ENCODE measurements at regions not wholly inside any gene's neighbourhood (a gene's known extent, or its start where the extent isn't known, plus 50 kb on each side); places are given as distances from the start of the nearest gene placed in this dataset.

DNA sequence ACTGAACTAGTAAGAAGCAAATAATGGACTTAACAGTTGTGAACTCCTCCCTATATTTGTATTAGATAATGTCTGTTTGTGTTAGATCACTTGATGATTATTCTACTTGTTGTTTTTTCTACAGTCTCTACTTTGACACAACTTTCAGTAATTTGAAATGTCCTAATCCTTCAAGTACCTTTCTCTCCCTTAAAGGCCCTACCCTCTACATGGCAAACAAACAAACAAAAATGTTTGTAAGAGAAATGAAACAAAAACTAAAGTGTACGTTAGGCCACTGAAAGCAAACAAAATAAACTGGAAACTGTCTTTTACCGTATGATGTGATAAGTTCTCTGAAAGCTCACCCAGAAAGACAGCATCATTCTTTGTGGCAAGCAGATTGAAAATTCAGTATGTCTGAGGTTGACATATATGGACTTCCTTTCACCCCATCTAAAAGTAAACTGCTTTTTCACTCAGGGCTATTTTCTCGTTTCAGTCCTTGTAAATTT, 255.9 kb upstream of the SNX7 start:
- no peak for TF ChIP-seq POLR2A (IDR thresholded peaks at IDR 0.05)
- Histone ChIP-seq H3K9me3 (no peaks in the 10 kb centered on the region), H3K36me3 (no peaks in the 10 kb centered on the region), H3K27me3 (no peaks in the 10 kb centered on the region), H3K4me3 (no peak overlapping the region), H3K27ac (no peak overlapping the region), H3K4me1 (ENCODE audit: insufficient read depth) (no peaks in the 10 kb centered on the region)
- DNase-seq = no peak
- intact Hi-C loops (cut with DNase I) = no loop called here
- WGBS, 3 donors = 19 to 26% (median 20%) methylated on average over 3 of the region's 3 CpGs

DNA sequence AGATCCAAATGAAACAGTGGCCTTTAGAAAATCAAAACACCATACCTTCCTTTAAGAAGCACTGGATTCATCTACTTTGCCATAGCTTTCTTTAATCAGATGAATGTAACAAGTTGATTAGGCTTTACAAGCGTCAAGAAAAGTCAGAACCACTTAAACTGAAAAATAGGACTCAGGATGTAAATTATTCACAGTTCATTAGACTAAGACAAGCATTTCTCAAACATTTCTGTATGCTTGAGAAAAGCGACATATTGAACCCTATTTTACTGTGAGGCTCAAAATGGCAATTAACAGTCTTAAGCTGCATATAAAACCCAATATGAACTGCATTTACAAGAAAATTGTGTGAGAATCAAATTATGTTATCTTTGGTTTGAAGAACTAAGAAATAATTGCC, 256.7 kb upstream of the SNX7 start:
- H3K4me3 ChIP-seq = no peak overlapping the region
- no peaks in the 10 kb centered on the region for H3K27me3 ChIP-seq
- H3K27ac ChIP-seq = no peak overlapping the region
- TF ChIP-seq, protein P1, sequence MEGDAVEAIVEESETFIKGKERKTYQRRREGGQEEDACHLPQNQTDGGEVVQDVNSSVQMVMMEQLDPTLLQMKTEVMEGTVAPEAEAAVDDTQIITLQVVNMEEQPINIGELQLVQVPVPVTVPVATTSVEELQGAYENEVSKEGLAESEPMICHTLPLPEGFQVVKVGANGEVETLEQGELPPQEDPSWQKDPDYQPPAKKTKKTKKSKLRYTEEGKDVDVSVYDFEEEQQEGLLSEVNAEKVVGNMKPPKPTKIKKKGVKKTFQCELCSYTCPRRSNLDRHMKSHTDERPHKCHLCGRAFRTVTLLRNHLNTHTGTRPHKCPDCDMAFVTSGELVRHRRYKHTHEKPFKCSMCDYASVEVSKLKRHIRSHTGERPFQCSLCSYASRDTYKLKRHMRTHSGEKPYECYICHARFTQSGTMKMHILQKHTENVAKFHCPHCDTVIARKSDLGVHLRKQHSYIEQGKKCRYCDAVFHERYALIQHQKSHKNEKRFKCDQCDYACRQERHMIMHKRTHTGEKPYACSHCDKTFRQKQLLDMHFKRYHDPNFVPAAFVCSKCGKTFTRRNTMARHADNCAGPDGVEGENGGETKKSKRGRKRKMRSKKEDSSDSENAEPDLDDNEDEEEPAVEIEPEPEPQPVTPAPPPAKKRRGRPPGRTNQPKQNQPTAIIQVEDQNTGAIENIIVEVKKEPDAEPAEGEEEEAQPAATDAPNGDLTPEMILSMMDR (IDR thresholded peaks at IDR 0.05) = no peak
- no peak for TF ChIP-seq POLR2A (IDR thresholded peaks at IDR 0.05)
- no peak for TF ChIP-seq EP300 (IDR thresholded peaks at IDR 0.05)
- no peak for DNase-seq
- WGBS, 3 donors = 82 to 86% (median 82%) methylated on average over 2 of the region's 2 CpGs
- H3K4me1 ChIP-seq (ENCODE audit: insufficient read depth) = no peaks in the 10 kb centered on the region
- intact Hi-C loops (cut with DNase I) = no loop called here
- no peaks in the 10 kb centered on the region for H3K9me3 ChIP-seq
- H3K36me3 ChIP-seq = no peaks in the 10 kb centered on the region

DNA sequence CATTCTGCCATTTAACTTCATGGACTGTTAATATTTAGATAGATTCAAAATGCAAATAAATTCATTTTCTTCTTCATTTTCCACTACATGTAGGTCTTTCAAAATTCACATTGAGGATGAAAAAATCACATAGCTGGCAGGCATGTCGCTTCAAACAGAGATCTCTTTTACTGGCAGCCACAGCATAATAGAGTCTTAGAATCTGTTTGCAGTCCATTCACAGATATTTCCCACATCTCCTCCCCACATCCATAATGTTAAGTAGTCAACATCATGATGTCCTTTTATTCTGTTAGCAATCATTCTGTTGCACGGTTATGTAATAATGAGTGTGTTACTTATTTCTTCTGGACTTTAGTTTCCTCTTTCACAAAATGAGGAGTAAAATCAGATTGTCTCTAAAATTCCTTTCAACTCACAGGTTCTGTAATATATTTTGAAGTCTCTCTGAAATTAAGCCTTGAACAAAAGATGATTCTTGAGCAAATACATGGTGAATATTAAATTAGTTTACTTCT, 257.5 kb upstream of the SNX7 start:
- intact Hi-C loops (cut with DNase I) = no loop called here
- Histone ChIP-seq H3K4me3 (no peak overlapping the region), H3K27ac (no peak overlapping the region), H3K9me3 (no peaks in the 10 kb centered on the region), H3K4me1 (ENCODE audit: insufficient read depth) (no peaks in the 10 kb centered on the region), H3K36me3 (no peaks in the 10 kb centered on the region), H3K27me3 (no peaks in the 10 kb centered on the region)
- TF ChIP-seq, protein P1 (IDR thresholded peaks at IDR 0.05) = no peak
- TF ChIP-seq POLR2A (IDR thresholded peaks at IDR 0.05) (no peak), EP300 (IDR thresholded peaks at IDR 0.05) (no peak)
- 67 to 76% (median 73%) methylated on average over 2 of the region's 2 CpGs for WGBS, 3 donors
- DNase-seq = no peak

DNA sequence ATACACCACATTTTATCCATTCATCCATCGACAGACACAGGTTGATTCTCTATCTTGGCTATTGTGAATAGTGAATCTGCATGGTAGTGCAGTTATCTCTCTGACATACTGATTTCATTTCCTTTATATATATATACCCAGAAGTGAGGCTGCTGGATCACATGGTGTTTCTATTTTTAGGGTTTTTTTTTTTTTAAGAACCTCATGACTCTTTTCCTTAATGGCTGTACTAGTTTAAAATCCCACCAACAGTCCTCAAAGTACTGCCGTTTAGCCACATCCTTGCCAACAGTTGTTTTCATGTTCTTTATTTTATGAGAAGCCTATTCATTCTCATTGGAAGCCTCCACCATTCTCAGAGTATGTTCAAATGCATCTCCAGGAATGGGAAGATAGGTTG, 258.7 kb upstream of the SNX7 start:
- TF ChIP-seq, protein P1 (IDR thresholded peaks at IDR 0.05) = no peak
- TF ChIP-seq EP300 (IDR thresholded peaks at IDR 0.05) (no peak), POLR2A (IDR thresholded peaks at IDR 0.05) (no peak)
- no peaks in the 10 kb centered on the region for H3K9me3 ChIP-seq
- 67 to 80% (median 68%) methylated on average over 2 of the region's 2 CpGs for WGBS, 3 donors
- intact Hi-C loops (cut with DNase I) = no loop called here
- H3K4me3 ChIP-seq = no peak overlapping the region
- DNase-seq = no peak
- H3K36me3 ChIP-seq = no peaks in the 10 kb centered on the region
- no peaks in the 10 kb centered on the region for H3K27me3 ChIP-seq
- no peak overlapping the region for H3K27ac ChIP-seq
- no peaks in the 10 kb centered on the region for H3K4me1 ChIP-seq (ENCODE audit: insufficient read depth)

DNA sequence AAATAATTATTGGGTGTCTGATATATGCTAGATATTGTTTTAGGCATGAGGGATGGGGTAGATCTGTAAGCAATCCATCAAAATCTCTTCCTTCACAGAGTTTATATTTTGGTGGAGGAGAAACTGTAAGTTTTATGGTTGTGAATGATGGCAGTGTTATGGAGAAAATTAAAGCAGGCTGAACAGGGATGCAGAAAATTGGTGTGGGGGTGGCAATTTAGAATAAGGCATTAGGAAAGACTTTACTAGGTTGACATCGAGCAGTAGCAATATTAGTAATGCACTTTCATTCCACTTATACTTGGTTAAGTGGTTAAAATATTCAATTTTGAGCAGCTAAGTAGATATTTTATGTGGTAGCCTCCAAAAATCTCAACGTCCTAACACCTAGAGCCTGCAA, 261.1 kb upstream of the SNX7 start:
- Histone ChIP-seq H3K4me1 (ENCODE audit: insufficient read depth) (no peaks in the 10 kb centered on the region), H3K27ac (no peak overlapping the region), H3K4me3 (no peak overlapping the region), H3K27me3 (no peaks in the 10 kb centered on the region), H3K9me3 (no peaks in the 10 kb centered on the region), H3K36me3 (no peaks in the 10 kb centered on the region)
- no peak for DNase-seq
- TF ChIP-seq POLR2A (IDR thresholded peaks at IDR 0.05) (no peak), EP300 (IDR thresholded peaks at IDR 0.05) (no peak)
- TF ChIP-seq, protein P1 (IDR thresholded peaks at IDR 0.05) = no peak
- 67 to 74% (median 73%) methylated on average over 2 of the region's 2 CpGs for WGBS, 3 donors
- intact Hi-C loops (cut with DNase I) = no loop called here

All from ovary (tissue), 7 donors.